Panc1 (cell line): ENCODE measurements at regions not wholly inside any gene's neighbourhood (a gene's known extent, or its start where the extent isn't known, plus 50 kb on each side); places are given as distances from the start of the nearest gene placed in this dataset.

ENCODE experiments used
- ATAC-seq: fragments of 200-7000 bp; cut with Tn5 transposase; 2 replicates; pipeline ENCODE4 v1.9.1; 2020; ENCODE audit warnings: mild to moderate bottlenecking, moderate library complexity
- BruUV-seq: library from RNA; stranded (reverse); fragments of 400-500 nt; replicated peaks from 2 replicates; lab custom pipeline; 2021; lab: Mats Ljungman, UMichigan
- CTCF ChIA-PET: fragments of 300-600 bp; sonication (Branson Sonifier 250); formaldehyde crosslinking; loops from one replicate; lab custom pipeline; 2022; ENCODE audit warnings: antibody characterized with exemption; lab: Charles Lee
- POLR2A ChIA-PET: fragments of 300-600 bp; sonication (Branson Sonifier 250); formaldehyde crosslinking; loops from one replicate; lab custom pipeline; 2022; ENCODE audit warnings: antibody characterized with exemption; lab: Charles Lee
- DNase-seq: peaks from one replicate; pipeline ENCODE4 v3.0.0-alpha.2; 2010; ENCODE audit warnings: low read depth, low spot score
- H3K27ac ChIP-seq: 2 replicates; pipeline ENCODE4 v1.5.1; 2011; ENCODE audit warnings: mild to moderate bottlenecking, low read length, inconsistent platforms
- H3K27me3 ChIP-seq: fragments of 200-500 bp; sonication (Bioruptor generic); 2 replicates; pipeline ENCODE4 v1.6.0; 2014; ENCODE audit warnings: low read length, inconsistent platforms; ENCODE audit not compliant: control insufficient read depth, insufficient read depth
- H3K36me3 ChIP-seq: fragments of 200-500 bp; sonication (Bioruptor generic); 2 replicates; pipeline ENCODE4 v1.5.1; 2014; ENCODE audit warnings: inconsistent platforms, mild to moderate bottlenecking, low read length, moderate library complexity; ENCODE audit not compliant: control insufficient read depth, insufficient read depth
- H3K4me1 ChIP-seq: 2 replicates; pipeline ENCODE4 v1.5.1; 2011; ENCODE audit warnings: inconsistent platforms, mild to moderate bottlenecking, low read length, moderate library complexity; ENCODE audit not compliant: control insufficient read depth, insufficient read depth
- H3K4me3 ChIP-seq, 2 experiments: 2 replicates each; pipeline ENCODE4 v1.5.1; 2011 to 2012; ENCODE audit warnings: low read depth in 2 of 2, low read length in 2 of 2, mild to moderate bottlenecking in 2 of 2, inconsistent platforms in 1 of 2, moderate library complexity in 1 of 2
- H3K9me3 ChIP-seq: fragments of 200-500 bp; sonication (Bioruptor generic); 2 replicates; pipeline ENCODE4 v1.5.1; 2014; ENCODE audit warnings: low read depth, mild to moderate bottlenecking, inconsistent platforms, low read length, moderate library complexity; ENCODE audit not compliant: control insufficient read depth, insufficient read depth
- CTCF ChIP-seq: fragments of 450-650 bp; IDR thresholded peaks from 2 replicates; pipeline ENCODE4 v1.5.1; 2017; ENCODE audit warnings: mild to moderate bottlenecking
- POLR2AphosphoS5 ChIP-seq: IDR thresholded peaks from 2 replicates; pipeline ENCODE4 v1.6.1; 2012; ENCODE audit warnings: mild to moderate bottlenecking, low read depth, low read length, moderate library complexity
- REST ChIP-seq, 2 experiments: IDR thresholded peaks; 2 replicates each; pipeline ENCODE4 v1.6.1; 2011 to 2012; ENCODE audit warnings: low read depth in 2 of 2, control low read depth in 1 of 2, low read length in 1 of 2, mild to moderate bottlenecking in 1 of 2, moderate library complexity in 1 of 2; ENCODE audit not compliant: insufficient read depth in 1 of 2
- SIN3A ChIP-seq: IDR thresholded peaks from 2 replicates; pipeline ENCODE4 v1.6.1; 2012; ENCODE audit warnings: low read depth, mild to moderate bottlenecking, low read length, moderate library complexity, borderline replicate concordance; ENCODE audit not compliant: insufficient read depth
- TCF7L2 ChIP-seq: IDR thresholded peaks from 2 replicates; pipeline ENCODE4 v1.6.1; 2011; ENCODE audit warnings: mild to moderate bottlenecking, low read depth, low read length, inconsistent platforms
- in situ Hi-C: cut with HindIII; loops from 2 replicates; pipeline ENCODE4 v1.10.0; 2016; ENCODE audit warnings: low sequenced_read_pairs, low pct_unique_long_range_greater_than_20kb
- intact Hi-C: fragments of 100-400 bp; cut with micrococcal nuclease; formaldehyde crosslinking; loops from one replicate; pipeline ENCODE4 v1.10.0; 2022; ENCODE audit not compliant: unreplicated experiment

- Histone ChIP-seq H3K36me3 (no peaks in the 10 kb centered on the region), H3K27me3 (no peaks in the 10 kb centered on the region), H3K4me3 (no peak overlapping the region), H3K27ac (no peak overlapping the region), H3K4me1 (no peaks in the 10 kb centered on the region), H3K9me3 (no peaks in the 10 kb centered on the region)
- CTCF ChIA-PET = no interaction called here
- in situ Hi-C loops = no loop called here
- TF ChIP-seq REST (IDR thresholded peaks at IDR 0.05; ENCODE audit: insufficient read depth in 1 of 2, low read depth in 2 of 2, low read length in 1 of 2) (no peak), TCF7L2 (no peak), SIN3A (no peak), CTCF (no peak), POLR2AphosphoS5 (no peak)
- POLR2A ChIA-PET = no interaction called here
- DNase-seq = no peak
- ATAC-seq = no peak
- intact Hi-C loops = no loop called here
- no TSS peak for BruUV-seq
Observed at GRCh38 chr3:159232966-159233365, 431.1 kb downstream of the MFSD1 start.

GRCh38 chr3:159233734-159234133, 431.9 kb downstream of the MFSD1 start:
- TF ChIP-seq POLR2AphosphoS5 = no peak
- no peak for TF ChIP-seq SIN3A
- TF ChIP-seq CTCF = no peak
- no peak for TF ChIP-seq REST (IDR thresholded peaks at IDR 0.05; ENCODE audit: insufficient read depth in 1 of 2, low read depth in 2 of 2, low read length in 1 of 2)
- TF ChIP-seq TCF7L2 = no peak
- no peaks in the 10 kb centered on the region for H3K36me3 ChIP-seq
- H3K27me3 ChIP-seq = no peaks in the 10 kb centered on the region
- no peak overlapping the region for H3K27ac ChIP-seq
- CTCF ChIA-PET = no interaction called here
- H3K9me3 ChIP-seq = no peaks in the 10 kb centered on the region
- POLR2A ChIA-PET = no interaction called here
- DNase-seq (no peak), ATAC-seq (no peak)
- BruUV-seq = no TSS peak
- H3K4me1 ChIP-seq = no peaks in the 10 kb centered on the region
- intact Hi-C loops (no loop called here), in situ Hi-C loops (no loop called here)
- no peak overlapping the region for H3K4me3 ChIP-seq
